ENCODE measurements at regions not wholly inside any gene's neighbourhood (a gene's known extent, or its start where the extent isn't known, plus 50 kb on each side); places are given as distances from the start of the nearest gene placed in this dataset.

- Mint-ChIP-seq H3K9me3 (peaks cover 4% of the 10 kb centered on the region), H3K27ac (peak overlapping the region; percentile 94), H3K36me3 (ENCODE audit: low read depth) (peaks cover 8% of the 10 kb centered on the region), H3K27me3 (peaks cover 8% of the 10 kb centered on the region), H3K4me1 (peaks cover 54% of the 10 kb centered on the region), H3K4me3 (peak overlapping the region; percentile 14)
- DNase-seq = no peak
- intact Hi-C loops (cut with micrococcal nuclease) = loop anchor here (10.0 kb wide), 1 partner anchor 182 kb away; the partner anchor contains the start of gene GGNBP2
Measured at GRCh38 chr17:36727052-36727451, 125.7 kb downstream of the MRM1 start.

- H3K27ac Mint-ChIP-seq = peak overlapping the region; percentile 94
- peak overlapping the region; percentile 78 for H3K4me3 Mint-ChIP-seq
- intact Hi-C loops (cut with micrococcal nuclease) = loop anchor here (10.0 kb wide), 1 partner anchor 183 kb away; the partner anchor contains the start of gene GGNBP2
Measured at GRCh38 chr17:36727577-36727976, 126.2 kb downstream of the MRM1 start.

DNA sequence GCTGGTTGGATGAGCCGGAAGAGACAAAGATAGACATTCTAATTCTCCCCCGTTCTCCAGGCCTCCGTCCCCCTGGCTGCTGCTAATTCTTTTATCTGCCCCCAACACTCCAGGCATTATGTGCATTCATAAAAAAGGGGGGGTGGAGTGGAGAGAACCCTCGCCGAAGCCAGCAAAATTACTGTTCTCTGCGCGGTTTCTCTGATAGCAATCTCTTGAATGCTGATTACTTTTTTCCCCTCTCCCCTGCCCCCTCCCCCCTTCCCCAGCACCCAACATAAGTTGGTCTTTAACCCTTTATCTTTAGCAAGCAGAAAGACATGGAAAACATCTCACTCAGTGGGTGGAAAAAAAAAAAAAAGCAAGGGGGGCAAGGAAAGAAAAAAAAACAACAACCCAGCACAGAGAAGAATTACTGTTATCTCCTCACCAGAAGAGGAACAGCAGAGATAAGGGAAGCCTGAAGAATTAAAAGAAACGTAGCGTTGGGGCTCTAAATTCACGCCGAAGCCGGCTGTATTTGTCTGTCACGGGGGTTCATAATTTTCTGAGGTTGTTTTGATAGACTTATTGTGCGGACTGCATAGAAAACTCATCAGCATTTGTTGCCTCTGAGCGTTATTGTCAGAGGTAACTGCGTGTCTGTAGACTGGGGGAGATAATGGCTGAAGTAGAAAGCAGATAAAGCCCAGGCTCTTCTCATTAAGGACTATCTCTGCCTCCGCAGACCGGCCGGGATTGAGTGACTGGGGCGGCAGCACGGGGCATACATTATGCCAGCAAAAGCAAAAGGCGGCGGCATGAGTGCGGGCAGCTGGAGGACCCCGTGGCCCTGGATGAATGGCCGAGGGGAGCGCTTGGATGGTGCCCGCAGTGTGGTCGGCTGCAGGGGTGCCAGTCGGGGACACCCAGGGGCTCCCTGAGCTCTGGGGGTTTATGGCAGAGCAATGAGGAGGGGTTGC is 126.9 kb downstream of the MRM1 start:
- peak overlapping the region; percentile 94 for H3K27ac Mint-ChIP-seq
- H3K4me3 Mint-ChIP-seq = peak overlapping the region; percentile 78
- peaks cover 51% of the 10 kb centered on the region for H3K4me1 Mint-ChIP-seq
- peaks cover 4% of the 10 kb centered on the region for H3K9me3 Mint-ChIP-seq
- intact Hi-C loops (cut with micrococcal nuclease) = loop anchor here (10.0 kb wide), 1 partner anchor 184 kb away; the partner anchor contains the start of gene GGNBP2
- peaks cover 8% of the 10 kb centered on the region for H3K36me3 Mint-ChIP-seq (ENCODE audit: low read depth)
- peaks cover 8% of the 10 kb centered on the region for H3K27me3 Mint-ChIP-seq
- peak; percentile 70 for DNase-seq

More at GRCh38 chr17:36727577-36727976, 126.2 kb downstream of the MRM1 start:
- peaks cover 4% of the 10 kb centered on the region for H3K9me3 Mint-ChIP-seq
- peaks cover 56% of the 10 kb centered on the region for H3K4me1 Mint-ChIP-seq
- peaks cover 8% of the 10 kb centered on the region for H3K36me3 Mint-ChIP-seq (ENCODE audit: low read depth)
- peaks cover 8% of the 10 kb centered on the region for H3K27me3 Mint-ChIP-seq
- DNase-seq = no peak

- DNase-seq = no peak
- H3K27me3 Mint-ChIP-seq = peaks cover 8% of the 10 kb centered on the region
- H3K36me3 Mint-ChIP-seq (ENCODE audit: low read depth) = peaks cover 6% of the 10 kb centered on the region
- no peak overlapping the region for H3K4me3 Mint-ChIP-seq
- peaks cover 35% of the 10 kb centered on the region for H3K4me1 Mint-ChIP-seq
- no peak overlapping the region for H3K27ac Mint-ChIP-seq
- intact Hi-C loops (cut with micrococcal nuclease) = no loop called here
- peaks cover 4% of the 10 kb centered on the region for H3K9me3 Mint-ChIP-seq
Measured at GRCh38 chr17:36730095-36730808, 128.9 kb downstream of the MRM1 start.

DNA sequence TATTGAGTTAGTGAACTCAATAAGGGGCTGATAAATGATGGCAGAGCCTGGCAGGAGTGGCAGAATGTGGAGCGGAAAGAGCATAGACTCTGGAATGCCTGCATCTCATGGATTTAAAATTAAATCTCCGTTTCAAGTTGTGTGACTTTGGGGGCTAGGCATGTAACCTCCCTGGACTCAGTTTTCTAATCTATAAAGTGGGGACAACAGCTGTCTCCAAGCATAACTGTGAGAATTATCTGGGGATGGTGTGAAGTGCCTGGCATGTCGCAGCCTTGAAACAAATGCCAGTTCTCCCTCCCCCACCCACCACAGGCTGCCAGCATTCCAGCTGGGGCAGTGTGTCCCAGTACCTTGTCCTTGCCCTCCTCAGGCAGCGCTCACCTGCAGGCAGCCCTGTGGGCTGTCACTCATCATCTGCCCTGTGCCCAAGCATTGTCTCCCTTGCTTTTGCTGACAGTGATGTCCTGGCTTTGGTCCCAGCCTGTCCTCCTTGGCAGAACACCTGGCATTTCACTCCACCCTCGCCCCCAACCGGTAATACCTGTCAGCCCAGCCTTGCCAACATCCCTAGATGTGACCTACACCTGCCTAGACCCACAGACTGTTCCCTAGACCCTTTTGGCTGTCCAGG is 129.6 kb downstream of the MRM1 start:
- H3K27ac Mint-ChIP-seq = no peak overlapping the region
- peaks cover 31% of the 10 kb centered on the region for H3K4me1 Mint-ChIP-seq
- peaks cover 4% of the 10 kb centered on the region for H3K9me3 Mint-ChIP-seq
- H3K27me3 Mint-ChIP-seq = peaks cover 8% of the 10 kb centered on the region
- peaks cover 6% of the 10 kb centered on the region for H3K36me3 Mint-ChIP-seq (ENCODE audit: low read depth)
- intact Hi-C loops (cut with micrococcal nuclease) = no loop called here
- no peak overlapping the region for H3K4me3 Mint-ChIP-seq
- DNase-seq = no peak

- no peak overlapping the region for H3K27ac Mint-ChIP-seq
- H3K27me3 Mint-ChIP-seq = peaks cover 8% of the 10 kb centered on the region
- H3K36me3 Mint-ChIP-seq (ENCODE audit: low read depth) = peaks cover 1% of the 10 kb centered on the region
- H3K9me3 Mint-ChIP-seq = peaks cover under 1% of the 10 kb centered on the region
- no peak for DNase-seq
- intact Hi-C loops (cut with micrococcal nuclease) = no loop called here
- H3K4me3 Mint-ChIP-seq = no peak overlapping the region
- peaks cover 22% of the 10 kb centered on the region for H3K4me1 Mint-ChIP-seq
Measured at GRCh38 chr17:36731811-36732210, 130.4 kb downstream of the MRM1 start.

DNA sequence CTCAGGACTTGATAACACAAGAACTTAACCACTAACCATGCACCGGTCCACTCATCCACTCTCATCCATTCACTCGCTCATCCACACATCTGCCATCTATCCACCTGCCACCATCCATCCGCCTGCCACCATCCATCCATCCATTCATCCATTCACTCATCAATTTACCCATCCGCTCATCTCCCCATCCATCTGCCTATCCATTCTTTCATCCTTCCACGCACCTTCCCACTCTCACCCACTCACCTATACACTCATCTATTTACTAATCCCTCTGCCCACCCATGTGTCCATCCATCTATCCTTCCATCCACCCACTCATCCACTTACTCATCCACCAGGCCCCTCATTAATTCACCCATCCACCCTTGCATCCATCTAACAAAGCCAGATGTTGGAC is 131.0 kb downstream of the MRM1 start:
- intact Hi-C loops (cut with micrococcal nuclease) = no loop called here
- peaks cover 1% of the 10 kb centered on the region for H3K36me3 Mint-ChIP-seq (ENCODE audit: low read depth)
- peaks cover 10% of the 10 kb centered on the region for H3K27me3 Mint-ChIP-seq
- no peak overlapping the region for H3K4me3 Mint-ChIP-seq
- H3K27ac Mint-ChIP-seq = peak overlapping the region; percentile 21
- DNase-seq = no peak
- H3K4me1 Mint-ChIP-seq = peaks cover 19% of the 10 kb centered on the region
- H3K9me3 Mint-ChIP-seq = no peaks in the 10 kb centered on the region

DNA sequence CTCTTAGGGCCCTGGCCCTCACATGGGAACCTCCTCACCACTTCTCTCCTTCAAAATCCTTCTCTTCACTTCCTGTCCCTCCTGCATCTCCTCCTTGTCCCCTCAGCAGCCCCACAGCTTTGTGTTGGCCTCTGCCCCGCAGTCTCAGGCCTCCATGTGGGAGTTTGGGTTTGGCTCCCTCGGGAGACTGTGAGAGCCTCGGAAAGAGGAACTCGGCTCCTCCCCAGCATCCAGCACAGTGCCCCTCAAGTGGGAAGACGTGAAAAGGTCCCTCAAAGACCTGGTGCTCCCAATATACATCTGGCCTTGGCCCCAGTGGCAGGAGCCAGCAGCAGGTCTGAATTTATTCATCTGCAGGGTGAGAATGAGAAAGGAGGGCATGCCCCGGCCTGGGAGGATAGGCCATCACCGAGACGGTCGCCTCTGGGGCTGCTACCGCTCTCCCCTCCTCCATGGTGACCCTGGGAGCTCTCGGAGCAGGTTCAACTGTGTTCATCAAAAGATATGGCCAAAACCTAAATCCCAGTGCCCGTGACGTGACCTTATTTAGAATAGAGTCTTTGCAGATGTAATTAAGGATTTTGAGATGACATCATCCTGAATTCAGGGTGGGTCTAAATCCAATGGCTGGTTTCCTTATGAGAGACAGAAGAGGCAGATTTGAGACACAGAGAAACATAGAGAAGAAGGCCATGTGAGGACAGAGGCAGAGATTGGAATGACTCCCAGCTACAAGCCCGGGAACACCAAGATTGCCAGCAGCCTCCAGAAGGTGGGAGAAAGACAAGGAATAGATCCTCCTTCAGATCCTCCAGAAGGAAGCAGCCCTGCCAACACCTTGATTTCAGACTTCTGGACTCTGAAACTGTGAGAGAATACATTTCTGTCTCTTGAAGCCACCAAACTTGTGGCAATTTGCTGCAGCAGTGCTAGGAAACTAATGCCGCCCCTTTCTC is 135.1 kb downstream of the MRM1 start:
- Mint-ChIP-seq H3K4me1 (peaks cover 5% of the 10 kb centered on the region), H3K27ac (no peak overlapping the region), H3K4me3 (no peak overlapping the region), H3K36me3 (ENCODE audit: low read depth) (no peaks in the 10 kb centered on the region), H3K9me3 (no peaks in the 10 kb centered on the region), H3K27me3 (peaks cover 5% of the 10 kb centered on the region)
- no peak for DNase-seq
- intact Hi-C loops (cut with micrococcal nuclease) = no loop called here

DNA sequence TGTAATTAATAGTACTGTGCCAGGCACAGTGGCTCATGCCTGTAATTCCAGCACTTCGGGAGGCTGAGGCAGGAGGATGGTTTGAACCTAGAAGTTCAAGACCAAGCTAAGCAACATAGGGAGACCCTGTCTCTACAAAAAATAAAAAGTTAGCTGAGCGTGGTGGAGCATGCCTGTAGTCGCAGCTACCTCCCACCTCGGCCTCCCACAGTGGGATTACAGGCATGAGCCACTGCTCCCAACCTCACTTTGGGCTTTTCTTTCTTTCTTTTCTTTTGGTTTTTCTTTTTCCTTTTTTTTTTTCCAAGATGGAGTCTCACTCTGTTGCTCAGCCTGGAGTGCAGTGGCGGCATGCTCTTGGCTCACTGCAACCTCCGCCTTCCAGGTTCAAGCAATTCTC is 137.8 kb downstream of the MRM1 start:
- Mint-ChIP-seq H3K27me3 (peaks cover 9% of the 10 kb centered on the region), H3K9me3 (no peaks in the 10 kb centered on the region), H3K4me1 (no peaks in the 10 kb centered on the region), H3K36me3 (ENCODE audit: low read depth) (no peaks in the 10 kb centered on the region), H3K27ac (no peak overlapping the region), H3K4me3 (no peak overlapping the region)
- DNase-seq = no peak
- intact Hi-C loops (cut with micrococcal nuclease) = no loop called here

DNA sequence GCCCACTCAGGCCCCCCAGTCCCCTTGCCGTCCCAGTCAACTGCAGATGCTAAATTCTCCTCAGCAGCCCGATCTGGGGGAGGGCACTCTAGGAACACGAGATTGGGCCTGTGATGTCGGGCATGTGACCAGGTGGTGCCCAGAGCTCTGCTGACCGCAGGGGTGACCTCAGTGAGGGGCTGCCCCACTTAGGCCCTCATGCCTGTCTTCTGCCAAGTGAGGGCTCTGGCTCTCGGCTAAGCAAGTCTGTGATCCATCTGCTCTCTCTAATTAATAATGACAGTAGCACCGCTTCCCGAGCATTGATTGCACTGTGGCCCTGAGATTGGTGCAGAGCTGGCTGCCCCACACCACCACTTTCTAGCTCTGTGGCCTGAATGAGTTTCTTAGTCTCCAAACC is 138.8 kb downstream of the MRM1 start:
- no peaks in the 10 kb centered on the region for H3K36me3 Mint-ChIP-seq (ENCODE audit: low read depth)
- H3K27me3 Mint-ChIP-seq = peaks cover 9% of the 10 kb centered on the region
- H3K4me1 Mint-ChIP-seq = no peaks in the 10 kb centered on the region
- intact Hi-C loops (cut with micrococcal nuclease) = no loop called here
- no peaks in the 10 kb centered on the region for H3K9me3 Mint-ChIP-seq
- no peak overlapping the region for H3K27ac Mint-ChIP-seq
- DNase-seq = no peak
- no peak overlapping the region for H3K4me3 Mint-ChIP-seq

DNA sequence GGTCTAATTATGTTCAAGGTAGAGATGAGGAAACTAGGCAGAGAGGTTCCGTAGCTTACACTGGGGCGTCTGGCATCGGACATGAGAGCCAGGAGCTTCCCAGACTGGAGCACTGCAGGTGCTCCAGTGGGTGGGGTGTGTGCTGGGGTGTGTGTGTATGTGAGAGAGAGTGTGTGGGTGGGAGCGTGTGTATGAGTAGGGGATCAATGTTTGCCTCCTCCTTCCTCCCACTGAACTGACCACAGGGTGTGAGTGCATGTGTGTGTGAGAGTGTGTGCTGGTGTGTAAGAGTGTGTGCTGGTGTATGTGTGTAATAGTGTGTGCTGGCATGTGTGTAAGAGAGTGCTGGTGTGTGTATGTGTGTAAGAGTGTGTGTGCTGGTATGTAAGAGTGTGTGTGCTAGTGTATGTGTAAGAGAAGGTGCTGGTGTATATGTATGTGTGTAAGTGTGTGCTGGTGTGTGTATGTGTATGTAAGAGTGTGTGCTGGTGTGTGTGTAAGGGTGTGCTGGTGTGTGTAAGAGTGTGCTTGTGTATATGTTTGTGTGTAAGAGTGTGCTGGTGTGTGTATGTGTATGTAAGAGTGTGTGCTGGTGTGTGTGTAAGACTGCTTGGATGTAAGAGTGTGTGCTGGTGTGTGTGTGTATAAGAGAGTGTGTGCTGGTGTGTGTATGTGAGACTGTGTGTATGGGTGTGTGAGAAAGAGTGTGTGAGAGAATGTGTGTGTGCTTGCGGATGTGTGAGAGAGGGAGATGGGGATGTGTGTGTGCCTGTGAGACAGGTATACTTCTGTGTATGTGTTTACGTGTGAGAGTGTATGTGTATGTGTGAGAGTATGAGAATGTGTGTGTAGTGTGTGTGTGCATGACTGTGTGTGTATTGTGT is 139.9 kb downstream of the MRM1 start:
- DNase-seq = no peak
- Mint-ChIP-seq H3K4me3 (no peak overlapping the region), H3K4me1 (no peaks in the 10 kb centered on the region), H3K36me3 (ENCODE audit: low read depth) (no peaks in the 10 kb centered on the region), H3K9me3 (no peaks in the 10 kb centered on the region), H3K27me3 (peaks cover 9% of the 10 kb centered on the region), H3K27ac (no peak overlapping the region)
- intact Hi-C loops (cut with micrococcal nuclease) = no loop called here

GRCh38 chr17:36742267-36743000 is 141.1 kb downstream of the MRM1 start:
- Mint-ChIP-seq H3K4me1 (no peaks in the 10 kb centered on the region), H3K9me3 (no peaks in the 10 kb centered on the region), H3K27ac (no peak overlapping the region), H3K27me3 (peaks cover 6% of the 10 kb centered on the region), H3K4me3 (no peak overlapping the region), H3K36me3 (ENCODE audit: low read depth) (no peaks in the 10 kb centered on the region)
- no peak for DNase-seq
- intact Hi-C loops (cut with micrococcal nuclease) = no loop called here
